Keratinocyte (primary cell): ENCODE measurements at regions not wholly inside any gene's neighbourhood (a gene's known extent, or its start where the extent isn't known, plus 50 kb on each side); places are given as distances from the start of the nearest gene placed in this dataset.

Experiments
- DNase-seq: peaks from one replicate; pipeline ENCODE4 v3.0.0-alpha.2; 2011; ENCODE audit warnings: low read depth, missing footprints, low spot score
- FAIRE-seq: peaks from 2 replicates; lab custom pipeline; 2011; peaks lifted over from hg19 to GRCh38; lab: Jason Lieb, UNC
- H2AFZ ChIP-seq: 2 replicates; pipeline ENCODE4 v1.6.0; 2012; ENCODE audit warnings: low read length, control low read depth, inconsistent platforms; ENCODE audit not compliant: control insufficient read depth
- H3K27ac ChIP-seq: 2 replicates; pipeline ENCODE4 v1.5.1; 2011; ENCODE audit warnings: low read length; ENCODE audit not compliant: control insufficient read depth, insufficient read depth
- H3K27me3 ChIP-seq: 3 replicates; pipeline ENCODE4 v1.6.0; 2011; ENCODE audit warnings: low read length; ENCODE audit not compliant: control insufficient read depth, insufficient read depth; ENCODE audit errors: extremely low read depth
- H3K36me3 ChIP-seq, 2 experiments: 2 replicates in 1 of 2; 3 replicates in 1 of 2; pipeline ENCODE4 v1.5.1; 2011; ENCODE audit warnings: low read length in 2 of 2, mild to moderate bottlenecking in 1 of 2; ENCODE audit not compliant: control insufficient read depth in 2 of 2, insufficient read depth in 2 of 2; ENCODE audit errors: extremely low read depth in 1 of 2
- H3K4me1 ChIP-seq: 3 replicates; pipeline ENCODE4 v1.5.1; 2011; ENCODE audit warnings: low read length; ENCODE audit not compliant: control insufficient read depth, insufficient read depth; ENCODE audit errors: extremely low read depth
- H3K4me2 ChIP-seq: 3 replicates; pipeline ENCODE4 v1.6.0; 2011; ENCODE audit warnings: low read depth, low read length; ENCODE audit not compliant: control insufficient read depth, insufficient read depth; ENCODE audit errors: extremely low read depth
- H3K4me3 ChIP-seq, 3 experiments: fragments of 200-600 bp in 1 of 3; sonication (generic) in 1 of 3; 2 replicates in 2 of 3; 3 replicates in 1 of 3; pipeline ENCODE4 v1.5.1; 2011 to 2016; ENCODE audit warnings: low read length in 3 of 3, mild to moderate bottlenecking in 3 of 3, control low read depth in 2 of 3, inconsistent platforms in 1 of 3, low read depth in 1 of 3, mixed read lengths in 1 of 3, mixed run types in 1 of 3, moderate library complexity in 1 of 3; ENCODE audit not compliant: control insufficient read depth in 2 of 3, insufficient read depth in 2 of 3; ENCODE audit errors: extremely low read depth in 1 of 3
- H3K79me2 ChIP-seq: 2 replicates; pipeline ENCODE4 v1.6.0; 2012; ENCODE audit warnings: low read length; ENCODE audit not compliant: control insufficient read depth, insufficient read depth
- H3K9ac ChIP-seq: 3 replicates; pipeline ENCODE4 v1.6.0; 2011; ENCODE audit warnings: low read length; ENCODE audit not compliant: control insufficient read depth, insufficient read depth; ENCODE audit errors: extremely low read depth
- H3K9me1 ChIP-seq: 3 replicates; pipeline ENCODE4 v1.6.0; 2011; ENCODE audit warnings: low read length; ENCODE audit not compliant: control insufficient read depth, insufficient read depth; ENCODE audit errors: extremely low read depth
- H3K9me3 ChIP-seq: 2 replicates; pipeline ENCODE4 v1.5.1; 2012; ENCODE audit warnings: low read depth, low read length; ENCODE audit not compliant: control insufficient read depth
- H4K20me1 ChIP-seq: 3 replicates; pipeline ENCODE4 v1.6.0; 2011; ENCODE audit warnings: low read length; ENCODE audit not compliant: control insufficient read depth, insufficient read depth; ENCODE audit errors: extremely low read depth
- EZH2 ChIP-seq: IDR thresholded peaks from one replicate; pipeline ENCODE4 v1.6.1; 2012; ENCODE audit warnings: inconsistent platforms, mild to moderate bottlenecking, low read length, moderate library complexity
- dilution Hi-C: fragments of 300-500 bp; cut with MboI; formaldehyde crosslinking; loops from one replicate; pipeline ENCODE4 v1.7.0; 2020; ENCODE audit warnings: low sequenced_read_pairs; ENCODE audit not compliant: extremely low pct_ligation_motif_present
- TF ChIP-seq, protein P1 (sequence below), 3 experiments: IDR thresholded peaks in 1 of 3; conservative IDR thresholded peaks in 1 of 3; optimal IDR thresholded peaks in 1 of 3; 2 replicates in 2 of 3; 3 replicates in 1 of 3; pipeline versions ENCODE3 to v1.5.1; 2011; ENCODE audit warnings: low read length in 3 of 3, mild to moderate bottlenecking in 3 of 3, moderate library complexity in 2 of 3, control low read depth in 1 of 3, inconsistent platforms in 1 of 3; ENCODE audit not compliant: insufficient read depth in 2 of 3; ENCODE audit errors: extremely low read depth in 1 of 3

DNA sequence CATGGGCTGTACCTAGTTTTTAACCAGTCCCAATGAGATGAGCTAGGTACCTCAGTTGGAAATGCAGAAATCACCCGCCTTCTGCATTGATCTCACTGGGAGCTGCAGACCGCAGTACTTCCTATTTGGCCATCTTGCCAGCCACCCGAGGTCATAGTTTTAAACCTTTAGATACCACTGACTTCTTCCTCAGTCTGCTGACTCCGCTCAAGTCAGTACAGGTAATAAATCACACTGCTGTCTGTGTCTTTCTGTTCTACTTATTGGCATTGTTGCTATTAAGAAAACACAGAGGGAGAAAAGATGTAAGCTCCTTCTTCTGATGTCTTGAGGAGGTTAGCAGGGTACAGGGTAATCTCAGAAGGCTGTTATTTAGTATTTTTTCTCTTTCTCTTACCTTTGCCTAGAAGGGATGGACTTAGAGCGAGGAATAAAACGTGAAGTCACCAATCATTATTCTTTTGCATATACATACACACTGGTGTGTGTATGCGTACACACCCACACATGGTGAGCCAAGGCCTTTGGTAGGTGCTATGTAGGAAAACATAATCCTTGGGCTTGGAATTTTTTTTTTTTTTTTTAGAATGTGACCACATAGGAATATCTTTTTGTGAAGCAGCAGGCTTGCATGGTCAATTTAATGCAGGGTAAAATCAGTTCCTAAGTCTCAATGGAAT, 197.2 kb downstream of the EDEM1 start:
- Histone ChIP-seq H3K4me3 (no peak overlapping the region), H3K79me2 (no peaks in the 10 kb centered on the region), H3K27me3 (no peaks in the 10 kb centered on the region), H3K9ac (no peak overlapping the region), H2AFZ (no peak overlapping the region), H4K20me1 (no peaks in the 10 kb centered on the region), H3K9me3 (no peaks in the 10 kb centered on the region), H3K4me1 (peaks cover 16% of the 10 kb centered on the region), H3K27ac (no peak overlapping the region), H3K9me1 (no peaks in the 10 kb centered on the region), H3K4me2 (no peak overlapping the region), H3K36me3 (no peaks in the 10 kb centered on the region)
- dilution Hi-C loops = no loop called here
- DNase-seq (no peak), FAIRE-seq (no peak)
- TF ChIP-seq, protein P1, sequence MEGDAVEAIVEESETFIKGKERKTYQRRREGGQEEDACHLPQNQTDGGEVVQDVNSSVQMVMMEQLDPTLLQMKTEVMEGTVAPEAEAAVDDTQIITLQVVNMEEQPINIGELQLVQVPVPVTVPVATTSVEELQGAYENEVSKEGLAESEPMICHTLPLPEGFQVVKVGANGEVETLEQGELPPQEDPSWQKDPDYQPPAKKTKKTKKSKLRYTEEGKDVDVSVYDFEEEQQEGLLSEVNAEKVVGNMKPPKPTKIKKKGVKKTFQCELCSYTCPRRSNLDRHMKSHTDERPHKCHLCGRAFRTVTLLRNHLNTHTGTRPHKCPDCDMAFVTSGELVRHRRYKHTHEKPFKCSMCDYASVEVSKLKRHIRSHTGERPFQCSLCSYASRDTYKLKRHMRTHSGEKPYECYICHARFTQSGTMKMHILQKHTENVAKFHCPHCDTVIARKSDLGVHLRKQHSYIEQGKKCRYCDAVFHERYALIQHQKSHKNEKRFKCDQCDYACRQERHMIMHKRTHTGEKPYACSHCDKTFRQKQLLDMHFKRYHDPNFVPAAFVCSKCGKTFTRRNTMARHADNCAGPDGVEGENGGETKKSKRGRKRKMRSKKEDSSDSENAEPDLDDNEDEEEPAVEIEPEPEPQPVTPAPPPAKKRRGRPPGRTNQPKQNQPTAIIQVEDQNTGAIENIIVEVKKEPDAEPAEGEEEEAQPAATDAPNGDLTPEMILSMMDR (optimal IDR thresholded peaks at IDR 0.05 in 1 of 3, IDR thresholded peaks at IDR 0.05 in 1 of 3, conservative IDR thresholded peaks at IDR 0.05 in 1 of 3; ENCODE audit: extremely low read depth in 1 of 3, insufficient read depth in 2 of 3, low read length in 3 of 3) = no peak
- no peak for TF ChIP-seq EZH2

GRCh38 chr3:5388091-5388490, 200.6 kb downstream of the EDEM1 start:
- H3K4me2 ChIP-seq = no peak overlapping the region
- H3K9ac ChIP-seq = no peak overlapping the region
- H3K9me3 ChIP-seq = no peaks in the 10 kb centered on the region
- no peaks in the 10 kb centered on the region for H3K79me2 ChIP-seq
- H3K9me1 ChIP-seq = no peaks in the 10 kb centered on the region
- no peak overlapping the region for H3K4me3 ChIP-seq
- peak overlapping the region; percentile 70 for H3K27ac ChIP-seq
- H3K27me3 ChIP-seq = no peaks in the 10 kb centered on the region
- TF ChIP-seq, protein P1 (optimal IDR thresholded peaks at IDR 0.05 in 1 of 3, IDR thresholded peaks at IDR 0.05 in 1 of 3, conservative IDR thresholded peaks at IDR 0.05 in 1 of 3; ENCODE audit: extremely low read depth in 1 of 3, insufficient read depth in 2 of 3, low read length in 3 of 3) = no peak
- TF ChIP-seq EZH2 = no peak
- FAIRE-seq = no peak
- H4K20me1 ChIP-seq = no peaks in the 10 kb centered on the region
- H3K36me3 ChIP-seq = no peaks in the 10 kb centered on the region
- no peak for DNase-seq
- peaks cover 16% of the 10 kb centered on the region for H3K4me1 ChIP-seq
- H2AFZ ChIP-seq = no peak overlapping the region
- dilution Hi-C loops = no loop called here
